ENCODE measurements at regions not wholly inside any gene's neighbourhood (a gene's known extent, or its start where the extent isn't known, plus 50 kb on each side); places are given as distances from the start of the nearest gene placed in this dataset.
"Not testable (repeated sequence)": the region's sequence is repeated elsewhere in the genome, so short reads cannot be mapped to it uniquely, and the experiment has no call there.

- DNase-seq (ENCODE audit: low read depth, low spot score), result no peak
Measured at GRCh38 chr17:51387986-51388385, 127.6 kb downstream of the UTP18 start.

GRCh38 chr17:51389875-51390274, 129.5 kb downstream of the UTP18 start:
- no peak for DNase-seq (ENCODE audit: low read depth, low spot score)

DNA sequence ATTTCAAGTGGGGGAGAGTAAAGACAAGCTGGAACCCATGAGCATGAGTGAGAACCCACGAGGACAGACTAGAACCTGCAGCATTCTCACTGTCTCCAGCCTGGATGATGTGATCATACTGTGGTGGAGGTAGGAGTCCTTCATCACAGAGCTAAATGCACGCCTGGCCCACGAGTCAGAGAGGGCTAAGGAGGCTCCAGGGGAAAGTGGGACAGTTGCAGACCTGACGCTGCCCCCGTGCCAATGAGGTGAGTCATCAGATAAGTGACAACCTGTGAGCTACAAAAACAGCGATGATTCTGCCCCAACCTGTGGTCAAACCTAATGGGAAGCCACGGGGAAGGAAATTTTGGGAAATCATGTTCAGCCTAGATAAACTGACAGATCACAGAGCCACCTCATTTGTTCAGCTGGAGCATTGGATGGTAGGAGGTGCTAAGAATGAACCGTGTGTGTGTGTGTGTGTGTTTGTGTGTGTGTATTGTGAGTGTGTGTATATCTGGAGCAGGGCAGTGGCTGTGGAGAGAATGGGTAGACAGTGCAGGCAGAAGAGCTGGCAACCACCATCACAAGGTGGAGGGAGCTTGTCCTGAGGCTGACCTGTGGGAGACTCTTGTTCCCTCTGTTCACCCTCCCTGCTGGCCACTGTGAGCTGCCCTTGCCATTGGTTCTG, 131.8 kb downstream of the UTP18 start:
- DNase-seq (ENCODE audit: low read depth, low spot score), result no peak

DNA sequence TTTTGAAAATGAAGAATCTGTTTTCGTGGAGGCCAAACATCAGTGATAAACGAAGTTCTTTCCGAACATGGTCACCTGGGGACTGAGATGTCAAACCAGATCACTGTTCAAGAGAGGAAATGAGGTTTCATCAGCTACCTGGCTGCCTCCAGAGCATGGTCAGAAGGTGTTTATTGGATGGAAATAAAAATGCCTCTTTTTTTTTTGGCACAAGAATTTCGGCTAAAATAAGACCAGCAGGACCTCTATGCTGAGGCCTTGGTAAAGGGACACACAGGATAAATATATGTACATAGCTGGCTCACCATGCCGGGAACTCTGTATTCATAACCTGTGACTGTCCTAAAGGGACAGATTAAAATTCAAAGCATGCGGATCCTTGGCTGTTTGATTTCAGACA, 135.3 kb downstream of the UTP18 start:
- DNase-seq (ENCODE audit: low read depth, low spot score), result no peak

- DNase-seq (ENCODE audit: low read depth, low spot score), result no peak
Measured at GRCh38 chr17:51397361-51398127, 137.2 kb downstream of the UTP18 start.

DNA sequence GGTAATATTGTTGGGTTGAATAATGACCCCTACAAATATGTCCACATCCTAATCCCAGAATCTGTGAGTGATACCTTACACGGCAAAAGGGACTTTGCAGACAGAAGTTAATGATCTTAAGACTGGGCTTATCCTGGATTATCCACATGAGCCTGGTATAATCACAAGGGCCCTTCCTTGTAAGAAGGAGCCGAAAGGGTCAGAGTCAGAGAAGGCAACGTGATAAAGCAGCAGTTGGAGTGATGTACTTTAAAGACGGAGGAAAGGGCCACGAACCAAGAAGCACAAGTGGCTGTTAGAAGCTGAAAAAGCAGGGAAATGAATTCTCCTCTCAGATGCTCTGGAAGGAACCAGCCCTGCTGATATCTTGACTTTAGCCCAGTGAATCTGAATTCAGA, 137.8 kb downstream of the UTP18 start:
- no peak for DNase-seq (ENCODE audit: low read depth, low spot score)

DNA sequence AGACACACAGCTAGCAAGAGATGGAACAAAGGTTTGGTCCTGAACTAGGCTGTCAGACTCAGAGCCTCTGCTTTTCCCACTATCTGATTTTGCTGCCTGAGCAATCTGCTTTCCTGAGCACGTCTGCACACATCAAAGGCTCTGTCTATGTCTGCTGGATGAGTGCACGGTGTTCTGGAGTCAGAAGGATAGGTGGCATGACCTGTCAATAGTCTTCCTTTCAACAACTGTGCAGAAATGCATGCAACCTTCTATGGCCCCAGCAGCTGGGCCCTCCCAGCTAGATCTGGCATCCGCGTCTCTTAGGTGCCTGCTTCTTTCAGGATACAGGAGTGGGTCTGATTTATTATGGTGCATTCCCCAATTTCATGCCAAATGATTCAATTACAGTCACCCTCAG, 138.3 kb downstream of the UTP18 start:
- no peak for DNase-seq (ENCODE audit: low read depth, low spot score)

DNA sequence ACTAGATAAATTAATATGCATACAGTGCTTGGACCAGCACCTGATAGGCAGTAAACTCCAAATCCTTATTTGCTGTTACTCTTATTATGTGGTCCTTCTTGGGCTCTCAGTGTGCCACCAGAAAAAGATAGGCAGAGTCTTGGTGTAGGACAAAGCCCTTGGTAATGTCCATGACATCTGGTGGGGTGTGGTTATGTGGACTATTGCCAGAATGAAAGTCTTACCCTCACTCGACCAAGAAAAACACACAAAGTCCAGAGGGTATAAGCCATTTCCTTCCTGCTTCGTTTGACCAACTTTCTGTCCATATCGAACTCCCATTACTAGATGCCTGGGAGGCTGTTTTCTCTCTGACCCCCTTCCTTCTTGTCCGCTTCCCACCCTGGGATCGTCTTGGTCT, 140.9 kb downstream of the UTP18 start:
- DNase-seq (ENCODE audit: low read depth, low spot score), result no peak

GRCh38 chr17:51402899-51403298, 142.6 kb downstream of the UTP18 start:
- no peak for DNase-seq (ENCODE audit: low read depth, low spot score)

GRCh38 chr17:51407576-51407975, 147.2 kb downstream of the UTP18 start:
- DNase-seq (ENCODE audit: low read depth, low spot score), result no peak

DNA sequence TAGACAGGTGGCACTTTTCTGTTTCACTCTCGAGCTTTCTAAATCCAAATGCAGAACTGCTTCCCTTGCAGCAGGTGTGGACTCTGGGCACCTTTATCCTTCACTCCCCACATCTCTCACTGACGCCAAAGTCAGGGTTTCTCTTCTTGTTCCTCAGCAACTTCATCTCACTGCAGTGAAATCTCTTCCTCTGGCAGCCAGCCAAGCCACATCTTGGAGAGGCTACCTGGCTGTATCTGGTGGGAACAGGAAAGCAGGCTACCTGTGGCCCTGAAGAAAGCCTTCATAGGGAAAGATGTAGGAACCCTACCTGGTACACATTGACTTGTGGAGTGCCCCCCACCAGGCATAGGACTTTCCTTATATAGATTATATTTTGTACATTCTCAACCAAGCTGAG, 159.1 kb downstream of the UTP18 start:
- DNase-seq (ENCODE audit: low read depth, low spot score), result no peak

DNA sequence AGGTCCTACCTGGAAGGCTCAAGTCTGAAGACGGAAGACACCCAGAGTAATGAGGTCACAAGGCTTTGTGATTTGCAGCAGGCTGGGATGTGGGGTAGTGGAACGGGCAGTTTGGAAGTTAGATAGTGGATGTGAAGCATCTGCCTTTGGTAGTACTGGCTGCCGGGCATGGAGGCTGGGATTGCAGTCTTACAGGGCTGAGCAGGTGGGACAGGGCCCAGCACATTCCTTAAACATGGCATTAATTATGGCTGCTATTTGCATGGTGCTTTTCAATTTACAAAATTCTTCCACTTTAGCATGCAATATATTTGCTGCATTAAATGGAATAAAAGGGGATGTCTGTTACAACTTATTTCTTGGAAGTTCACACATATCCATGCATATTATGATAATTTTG, 161.2 kb downstream of the UTP18 start:
- no peak for DNase-seq (ENCODE audit: low read depth, low spot score)

GRCh38 chr17:51422634-51423033, 162.3 kb downstream of the UTP18 start:
- no peak for DNase-seq (ENCODE audit: low read depth, low spot score)

GRCh38 chr17:51423421-51424160, 163.2 kb downstream of the UTP18 start:
- DNase-seq (ENCODE audit: low read depth, low spot score), result no peak

DNA sequence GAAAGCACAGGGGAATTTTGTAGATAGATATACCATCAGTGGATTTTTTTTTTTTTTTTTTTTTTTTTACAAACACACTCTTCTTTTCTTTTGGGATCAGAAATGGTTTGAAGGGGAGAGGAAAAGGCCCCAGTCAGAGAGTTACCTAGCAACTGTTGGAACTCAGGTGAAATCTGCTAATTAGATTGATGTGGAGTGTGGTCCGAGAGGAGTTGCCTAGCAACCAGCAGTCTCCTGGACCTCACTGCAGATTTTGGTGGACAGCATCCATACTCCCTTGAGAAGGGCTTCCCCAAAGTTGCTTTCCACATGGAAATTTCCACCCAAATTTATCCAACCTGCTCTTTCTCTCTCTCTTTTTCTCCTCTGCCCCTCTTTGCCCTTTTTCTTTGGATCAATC, 165.4 kb downstream of the UTP18 start:
- DNase-seq (ENCODE audit: low read depth, low spot score), result no peak

DNA sequence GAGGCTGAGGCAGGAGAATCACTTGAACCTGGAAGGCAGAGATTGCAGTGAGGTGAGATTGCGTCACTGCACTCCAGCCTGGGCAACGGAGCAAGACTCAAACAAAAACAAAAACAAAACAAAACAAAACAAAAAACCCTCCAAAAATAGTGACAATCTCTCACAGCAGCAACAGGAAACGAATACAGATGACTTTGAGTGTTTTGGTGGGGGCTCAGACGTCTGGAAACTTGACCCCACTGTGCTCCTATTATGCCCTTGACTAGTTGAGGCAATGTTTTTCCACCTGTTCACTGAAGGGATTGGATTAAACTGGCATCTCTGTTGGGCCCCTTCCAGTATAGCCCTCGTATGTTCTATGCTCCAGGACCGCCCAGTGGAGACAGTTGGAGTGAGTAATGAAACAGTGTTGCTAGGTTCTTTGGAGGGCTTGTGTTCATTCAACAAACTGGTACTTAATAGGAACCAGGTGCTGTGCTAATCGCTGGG, 167.0 kb downstream of the UTP18 start:
- no peak for DNase-seq (ENCODE audit: low read depth, low spot score)

GRCh38 chr17:51427856-51428255, 167.5 kb downstream of the UTP18 start:
- no peak for DNase-seq (ENCODE audit: low read depth, low spot score)

GRCh38 chr17:51428668-51429495, 168.5 kb downstream of the UTP18 start:
- no peak for DNase-seq (ENCODE audit: low read depth, low spot score)

DNA sequence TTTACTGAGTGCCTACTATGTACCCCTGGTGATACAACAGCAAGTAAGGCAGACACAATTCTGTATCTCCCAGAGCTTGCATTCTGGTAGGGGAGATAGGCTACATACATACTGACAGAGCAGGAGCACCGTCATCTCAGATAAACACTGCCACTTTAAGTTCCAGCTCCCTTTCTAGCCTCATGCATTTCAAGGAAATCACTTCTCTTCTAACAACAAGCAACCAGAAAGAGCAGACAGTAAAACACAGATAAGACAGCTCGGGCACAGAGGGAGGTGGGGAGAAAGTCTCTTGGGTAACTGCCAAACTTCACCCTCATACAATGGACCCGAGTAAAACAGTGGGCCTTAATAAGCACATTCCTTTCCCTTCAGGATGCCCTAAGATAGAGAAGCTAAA, 169.6 kb downstream of the UTP18 start:
- not testable (repeated sequence) for DNase-seq (ENCODE audit: low read depth, low spot score)

GRCh38 chr17:51430591-51430990, 170.2 kb downstream of the UTP18 start:
- DNase-seq (ENCODE audit: low read depth, low spot score), result no peak

GRCh38 chr17:51434434-51435170, 174.3 kb downstream of the UTP18 start:
- no peak for DNase-seq (ENCODE audit: low read depth, low spot score)
